NCI-H524 treated with DMSO at 0.1 percent for 48 hours (cell line): ENCODE measurements at regions not wholly inside any gene's neighbourhood (a gene's known extent, or its start where the extent isn't known, plus 50 kb on each side); places are given as distances from the start of the nearest gene placed in this dataset.
A peak's percentile ranks its signal among the peaks of the same experiment; 100 is the strongest.
"Not testable (repeated sequence)": the region's sequence is repeated elsewhere in the genome, so short reads cannot be mapped to it uniquely, and the experiment has no call there.

Experiments used
- DNase-seq: peaks from one replicate; lab custom pipeline; 2025; lab: John Stamatoyannopoulos, UW

- no peak for DNase-seq
Measured at GRCh38 chr13:38283346-38283745, 66.3 kb upstream of the UFM1 start.

- peak; percentile 29 for DNase-seq
Measured at GRCh38 chr13:38265132-38265497, 84.5 kb upstream of the UFM1 start.

- no peak for DNase-seq
Measured at GRCh38 chr13:38264363-38265131, 85.1 kb upstream of the UFM1 start.

GRCh38 chr13:38262211-38262610 lies 87.4 kb upstream of the UFM1 start:
- no peak for DNase-seq

DNA sequence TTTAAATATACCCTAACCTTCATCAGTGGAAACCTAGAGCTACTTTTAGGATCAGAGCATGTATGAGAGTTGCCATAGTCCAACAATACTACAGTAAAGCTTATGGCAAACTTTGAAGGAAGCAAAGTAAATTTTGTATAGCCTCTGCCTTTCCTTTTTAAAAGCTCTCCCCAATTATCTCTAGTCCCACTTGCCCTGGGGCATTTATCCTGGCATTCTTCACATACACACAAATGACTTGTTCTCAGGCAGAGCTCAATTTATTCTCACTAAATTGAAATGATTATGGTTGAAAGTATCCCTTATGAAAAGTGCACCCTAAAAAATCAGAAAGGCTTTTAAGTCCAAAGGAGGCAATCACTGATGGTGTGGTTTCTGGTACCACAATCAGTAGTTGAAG lies 94.1 kb upstream of the UFM1 start:
- DNase-seq = no peak

DNA sequence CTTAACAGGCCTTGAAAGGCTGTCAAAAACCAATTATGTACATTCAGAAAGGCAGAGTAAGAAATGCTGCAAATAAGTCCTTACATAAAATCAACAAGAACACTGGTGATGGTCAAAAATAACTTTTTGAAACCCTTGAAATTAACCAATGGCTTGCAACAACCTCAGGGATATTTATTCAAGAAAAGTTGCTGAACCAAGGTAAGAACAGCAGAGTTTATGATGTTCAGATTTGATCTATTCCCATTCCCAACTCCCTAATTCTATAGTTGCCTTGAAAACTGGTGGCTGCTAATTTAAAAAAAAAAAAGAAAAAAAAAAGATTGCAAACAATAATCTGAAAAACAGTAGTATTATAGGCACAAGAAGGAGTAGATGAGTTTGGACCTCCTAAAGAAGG lies 109.8 kb upstream of the UFM1 start:
- DNase-seq = no peak

DNA sequence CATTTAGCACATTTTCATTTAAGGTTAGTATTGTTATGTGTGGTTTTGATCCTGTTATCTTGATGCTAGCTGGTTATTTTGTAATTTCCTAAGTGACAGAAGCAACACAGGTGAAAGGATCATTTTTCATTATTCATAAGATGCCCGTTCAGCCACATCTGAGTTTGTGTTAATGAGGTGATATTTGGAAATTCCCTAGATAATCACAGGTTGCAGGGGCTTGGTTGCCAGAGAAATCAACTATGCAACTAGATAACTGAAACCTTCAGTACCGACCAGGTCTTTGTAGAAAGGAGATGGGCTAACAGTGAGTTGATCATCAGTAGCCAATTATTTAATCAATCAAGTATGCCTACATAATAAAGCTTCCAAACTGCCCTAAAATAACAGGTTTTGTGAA lies 121.3 kb upstream of the UFM1 start:
- no peak for DNase-seq

GRCh38 chr13:38226496-38226895 lies 123.2 kb upstream of the UFM1 start:
- DNase-seq = no peak

- peak; percentile 7 for DNase-seq
Measured at GRCh38 chr13:38223089-38223488, 126.6 kb upstream of the UFM1 start.

DNA sequence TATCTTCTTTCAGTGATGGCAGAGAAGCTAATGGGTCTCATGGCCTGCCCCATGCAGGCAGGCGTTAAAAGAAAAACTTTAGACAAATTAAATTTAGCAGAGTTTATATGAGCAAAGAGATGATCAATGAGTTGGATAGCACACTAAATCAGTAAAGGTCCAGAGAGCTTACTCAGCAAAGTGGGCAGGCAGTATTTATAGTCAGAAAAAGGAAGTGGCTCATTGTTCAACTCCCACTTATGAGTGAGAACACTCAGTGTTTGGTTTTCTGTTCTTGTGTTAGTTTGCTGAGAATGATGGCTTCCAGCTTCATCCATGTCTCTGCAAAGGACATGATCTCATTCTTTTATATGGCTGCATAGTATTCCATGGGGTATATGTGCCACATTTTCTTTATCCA lies 128.5 kb upstream of the UFM1 start:
- DNase-seq = not testable (repeated sequence)

DNA sequence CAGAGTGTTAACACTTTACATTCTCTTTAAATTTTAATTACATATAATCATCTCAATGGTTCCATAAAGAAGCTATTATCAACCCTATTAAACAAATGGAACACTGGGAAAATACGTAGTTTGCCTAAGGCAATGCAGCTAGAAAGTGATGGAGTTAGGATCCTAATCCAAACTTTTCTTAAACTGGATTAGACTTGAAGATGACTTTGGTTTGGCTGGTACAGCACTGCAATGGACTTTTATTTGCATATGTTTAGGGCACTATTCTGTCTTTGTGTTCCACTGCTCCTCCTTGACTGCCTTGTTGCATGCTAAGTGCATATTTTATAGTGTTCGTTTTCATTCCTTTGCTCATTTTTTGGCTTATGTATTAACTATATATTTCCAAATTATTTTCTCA lies 133.5 kb upstream of the UFM1 start:
- DNase-seq = no peak

DNA sequence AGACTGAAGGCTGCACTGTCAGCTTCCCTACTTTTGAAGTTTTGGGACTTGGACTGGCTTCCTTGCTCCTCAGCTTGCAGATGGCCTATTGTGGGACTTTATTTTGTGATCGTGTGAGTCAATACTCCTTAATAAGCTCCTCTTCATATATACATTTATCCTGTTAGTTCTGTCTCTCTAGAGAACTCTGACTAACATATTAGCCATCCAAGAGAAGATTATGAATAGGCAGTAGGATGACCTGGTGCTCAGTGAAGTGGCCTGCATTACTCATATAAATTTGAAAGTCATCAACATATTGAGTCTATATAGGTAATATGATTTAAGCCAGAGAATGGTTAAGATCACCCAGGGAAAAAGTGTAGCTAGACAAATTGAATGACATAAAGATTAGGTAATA lies 136.3 kb upstream of the UFM1 start:
- DNase-seq = no peak

DNA sequence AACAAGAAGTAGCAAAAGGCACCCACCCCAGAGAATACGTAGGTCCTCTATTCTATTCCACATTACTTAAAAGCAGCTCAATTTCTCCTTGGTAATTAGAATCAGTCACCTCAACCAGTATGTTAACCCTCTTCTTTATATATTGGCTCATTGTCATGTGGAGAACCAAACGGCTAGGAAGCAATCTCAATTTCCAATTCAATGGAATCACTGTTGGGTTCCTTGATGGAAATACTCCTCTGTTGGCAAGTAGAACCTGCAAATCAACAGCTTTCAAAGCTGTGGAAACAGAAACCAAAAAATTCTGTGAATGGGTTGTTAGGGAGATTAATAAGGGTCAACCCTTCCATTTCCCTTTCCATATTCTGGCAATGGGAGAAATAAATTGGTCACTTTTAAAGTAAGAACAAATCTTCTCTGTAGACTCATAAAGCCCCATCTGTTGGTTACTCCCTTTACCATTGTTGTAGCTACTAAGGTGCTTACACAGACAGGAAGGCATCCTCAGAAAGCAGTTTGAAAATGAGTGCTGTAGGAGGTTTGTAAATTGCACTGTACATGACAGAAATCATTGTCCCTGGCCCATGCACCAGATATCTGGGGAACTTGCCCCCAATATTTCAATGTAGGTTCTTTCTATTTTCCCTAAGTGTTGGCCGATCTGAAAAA lies 138.6 kb upstream of the UFM1 start:
- DNase-seq = no peak

DNA sequence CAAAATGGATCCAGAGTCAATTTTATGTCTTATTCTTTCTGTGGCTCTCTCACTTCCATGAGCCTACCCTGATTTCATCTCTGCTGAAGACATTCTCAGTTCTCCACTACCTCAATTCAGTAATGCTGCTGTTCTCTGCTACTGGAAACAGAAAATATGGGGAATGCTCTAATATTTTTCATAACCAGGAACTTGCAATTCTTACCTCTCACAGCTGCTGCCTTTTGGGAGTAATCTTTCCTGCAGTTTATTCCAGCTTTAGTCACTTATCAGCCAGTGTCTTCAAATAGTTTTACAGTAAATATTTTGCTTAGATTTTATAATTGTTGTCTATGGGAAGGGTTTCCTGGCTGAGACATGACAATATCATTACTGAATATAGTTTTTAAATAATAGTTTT lies 145.1 kb upstream of the UFM1 start:
- DNase-seq = no peak

DNA sequence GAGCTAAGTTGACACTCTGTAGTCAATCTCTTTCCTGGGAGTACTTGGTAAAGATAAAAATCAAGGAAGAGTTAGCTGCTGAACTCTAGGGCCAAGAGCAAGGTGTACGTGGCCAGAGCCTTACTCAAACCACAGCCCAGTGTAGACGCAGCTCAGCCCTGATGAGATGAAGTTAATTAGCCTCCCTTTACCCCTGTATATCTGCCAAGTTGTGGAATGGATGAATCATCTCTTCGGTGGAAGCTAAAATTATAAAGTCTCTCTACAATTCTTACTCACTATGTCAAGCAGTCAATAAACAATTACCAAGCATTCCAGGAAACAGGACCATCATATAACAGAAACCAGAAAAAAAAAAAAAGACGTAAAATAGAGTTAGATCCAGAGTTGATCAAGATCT lies 146.9 kb upstream of the UFM1 start:
- DNase-seq = no peak

DNA sequence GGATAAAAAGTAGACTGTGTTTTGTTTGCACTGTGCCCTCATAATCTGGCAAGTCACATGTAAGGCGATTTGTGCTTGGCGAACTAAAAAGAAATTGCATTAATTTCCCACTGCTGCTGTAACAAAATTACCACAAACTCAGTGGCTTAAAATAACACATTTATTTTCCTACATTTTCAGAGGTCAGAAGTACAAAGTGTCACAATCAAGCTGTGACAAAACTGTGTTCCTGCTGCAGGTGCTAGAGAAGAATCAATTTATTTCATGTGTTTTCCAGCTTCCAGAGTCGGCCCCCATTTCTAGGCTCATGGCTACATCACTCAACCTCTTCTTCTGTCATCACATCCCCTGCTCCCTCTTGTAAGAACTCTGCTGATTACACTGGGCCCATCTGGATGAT lies 158.6 kb upstream of the UFM1 start:
- no peak for DNase-seq

DNA sequence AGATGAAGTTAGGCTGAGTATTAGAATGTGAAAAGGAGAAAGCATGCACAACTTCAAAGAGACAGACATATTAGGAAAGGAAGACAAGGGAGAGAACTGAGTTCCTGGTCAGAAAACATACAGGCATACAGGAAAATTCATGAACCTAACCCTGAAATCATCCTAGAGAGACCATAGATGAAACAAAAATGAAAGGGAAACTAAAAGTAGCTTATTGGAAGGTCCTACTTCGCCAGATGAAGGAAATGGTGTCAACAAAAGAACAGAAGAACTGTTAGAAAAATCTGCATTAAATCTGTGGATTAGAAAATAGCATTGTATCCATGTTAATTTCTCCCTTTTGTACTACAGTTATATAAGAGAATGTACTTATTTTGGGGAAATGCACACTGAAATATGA lies 169.0 kb upstream of the UFM1 start:
- no peak for DNase-seq

DNA sequence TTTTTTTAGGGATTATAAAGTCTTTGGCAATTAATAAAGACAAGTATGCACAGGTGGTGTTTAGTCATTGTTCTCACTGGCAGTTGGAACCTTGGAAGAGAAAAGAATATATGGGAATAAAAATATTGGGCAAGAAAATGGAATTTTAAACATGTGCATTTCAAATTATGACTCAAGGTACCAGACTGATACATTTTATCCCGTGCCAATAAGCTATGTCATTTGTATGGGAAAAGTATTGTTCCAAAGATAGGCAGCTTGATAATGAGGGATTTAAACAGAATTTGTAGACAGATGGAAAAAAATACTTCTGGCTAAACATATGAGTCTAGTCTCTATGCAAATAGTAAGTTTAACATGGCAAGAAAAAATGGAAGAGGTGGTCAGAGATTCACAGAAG lies 169.5 kb upstream of the UFM1 start:
- DNase-seq = no peak

- DNase-seq = no peak
Measured at GRCh38 chr13:38176664-38177063, 173.0 kb upstream of the UFM1 start.

GRCh38 chr13:38173403-38173802 lies 176.2 kb upstream of the UFM1 start:
- no peak for DNase-seq

- no peak for DNase-seq
Measured at GRCh38 chr13:38167164-38167822, 182.4 kb upstream of the UFM1 start.

GRCh38 chr13:38166116-38166515 lies 183.5 kb upstream of the UFM1 start:
- no peak for DNase-seq

- no peak for DNase-seq
Measured at GRCh38 chr13:38160131-38160530, 189.5 kb upstream of the UFM1 start.
